Neural cell (in vitro differentiated cells): ENCODE measurements at regions not wholly inside any gene's neighbourhood (a gene's known extent, or its start where the extent isn't known, plus 50 kb on each side); places are given as distances from the start of the nearest gene placed in this dataset.

ENCODE experiments used
- CTCF ChIP-seq: fragments of 450-650 bp; IDR thresholded peaks from 2 replicates; pipeline ENCODE4 v1.5.1; 2014; ENCODE audit warnings: antibody characterized with exemption, mild to moderate bottlenecking, moderate library complexity; ENCODE audit not compliant: poor library complexity, severe bottlenecking
- EP300 ChIP-seq: fragments of 450-650 bp; conservative IDR thresholded peaks from 2 replicates; pipeline ENCODE4 v1.6.1; 2014; ENCODE audit warnings: antibody characterized with exemption, mild to moderate bottlenecking, moderate library complexity; ENCODE audit not compliant: poor library complexity, severe bottlenecking
- POLR2AphosphoS5 ChIP-seq: IDR thresholded peaks from 2 replicates; pipeline ENCODE4 v1.6.1; 2012
- RAD21 ChIP-seq: fragments of 450-650 bp; conservative IDR thresholded peaks from 2 replicates; pipeline ENCODE4 v1.6.1; 2014; ENCODE audit warnings: antibody characterized with exemption, mild to moderate bottlenecking, moderate library complexity
- SMC3 ChIP-seq: fragments of 450-650 bp; conservative IDR thresholded peaks from 2 replicates; pipeline ENCODE4 v1.6.1; 2014; ENCODE audit warnings: antibody characterized with exemption, mild to moderate bottlenecking, moderate library complexity; ENCODE audit not compliant: poor library complexity
- TF ChIP-seq, protein P1 (sequence below): IDR thresholded peaks from 2 replicates; pipeline ENCODE4 v1.6.1; 2012; ENCODE audit warnings: borderline replicate concordance

- TF ChIP-seq CTCF (no peak), POLR2AphosphoS5 (peak; percentile 30), SMC3 (no peak), EP300 (no peak), RAD21 (no peak)
- TF ChIP-seq, protein P1, sequence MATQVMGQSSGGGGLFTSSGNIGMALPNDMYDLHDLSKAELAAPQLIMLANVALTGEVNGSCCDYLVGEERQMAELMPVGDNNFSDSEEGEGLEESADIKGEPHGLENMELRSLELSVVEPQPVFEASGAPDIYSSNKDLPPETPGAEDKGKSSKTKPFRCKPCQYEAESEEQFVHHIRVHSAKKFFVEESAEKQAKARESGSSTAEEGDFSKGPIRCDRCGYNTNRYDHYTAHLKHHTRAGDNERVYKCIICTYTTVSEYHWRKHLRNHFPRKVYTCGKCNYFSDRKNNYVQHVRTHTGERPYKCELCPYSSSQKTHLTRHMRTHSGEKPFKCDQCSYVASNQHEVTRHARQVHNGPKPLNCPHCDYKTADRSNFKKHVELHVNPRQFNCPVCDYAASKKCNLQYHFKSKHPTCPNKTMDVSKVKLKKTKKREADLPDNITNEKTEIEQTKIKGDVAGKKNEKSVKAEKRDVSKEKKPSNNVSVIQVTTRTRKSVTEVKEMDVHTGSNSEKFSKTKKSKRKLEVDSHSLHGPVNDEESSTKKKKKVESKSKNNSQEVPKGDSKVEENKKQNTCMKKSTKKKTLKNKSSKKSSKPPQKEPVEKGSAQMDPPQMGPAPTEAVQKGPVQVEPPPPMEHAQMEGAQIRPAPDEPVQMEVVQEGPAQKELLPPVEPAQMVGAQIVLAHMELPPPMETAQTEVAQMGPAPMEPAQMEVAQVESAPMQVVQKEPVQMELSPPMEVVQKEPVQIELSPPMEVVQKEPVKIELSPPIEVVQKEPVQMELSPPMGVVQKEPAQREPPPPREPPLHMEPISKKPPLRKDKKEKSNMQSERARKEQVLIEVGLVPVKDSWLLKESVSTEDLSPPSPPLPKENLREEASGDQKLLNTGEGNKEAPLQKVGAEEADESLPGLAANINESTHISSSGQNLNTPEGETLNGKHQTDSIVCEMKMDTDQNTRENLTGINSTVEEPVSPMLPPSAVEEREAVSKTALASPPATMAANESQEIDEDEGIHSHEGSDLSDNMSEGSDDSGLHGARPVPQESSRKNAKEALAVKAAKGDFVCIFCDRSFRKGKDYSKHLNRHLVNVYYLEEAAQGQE, result no peak
These were observed 299.4 kb downstream of the DNAJB9 start for GRCh38 chr7:108869070-108869469.
